GM23338 (cell line): ENCODE measurements at regions not wholly inside any gene's neighbourhood (a gene's known extent, or its start where the extent isn't known, plus 50 kb on each side); places are given as distances from the start of the nearest gene placed in this dataset.

ENCODE experiments used
- ATAC-seq: fragments of 200-7000 bp; cut with Tn5 transposase; 3 replicates; pipeline ENCODE4 v1.9.1; 2020
- DNase-seq: peaks from one replicate; pipeline ENCODE4 v3.0.0-alpha.2; 2015; ENCODE audit warnings: low spot score
- H2AFZ ChIP-seq: fragments of 200-600 bp; sonication (generic); 2 replicates; pipeline ENCODE4 v1.8.0; 2016; ENCODE audit warnings: antibody characterized with exemption, mild to moderate bottlenecking, moderate library complexity
- H3F3A ChIP-seq: fragments of 200-600 bp; sonication (generic); replicated peaks from 2 replicates; pipeline ENCODE4 v1.8.0; 2017; ENCODE audit warnings: antibody characterized with exemption, mixed run types, low read depth
- H3K27ac ChIP-seq: fragments of 200-600 bp; sonication (generic); 2 replicates; pipeline ENCODE4 v1.6.1; 2016; ENCODE audit warnings: low read depth
- H3K27me3 ChIP-seq: fragments of 200-600 bp; sonication (generic); 2 replicates; pipeline ENCODE4 v1.8.0; 2016; ENCODE audit warnings: mild to moderate bottlenecking, mixed run types, moderate library complexity; ENCODE audit not compliant: insufficient read depth
- H3K36me3 ChIP-seq: fragments of 200-600 bp; sonication (generic); 2 replicates; pipeline ENCODE4 v1.8.0; 2016; ENCODE audit warnings: mild to moderate bottlenecking; ENCODE audit not compliant: insufficient read depth
- H3K4me1 ChIP-seq: fragments of 200-600 bp; sonication (generic); 2 replicates; pipeline ENCODE4 v1.8.0; 2016; ENCODE audit warnings: mild to moderate bottlenecking, moderate library complexity; ENCODE audit not compliant: insufficient read depth
- H3K4me2 ChIP-seq: fragments of 200-600 bp; sonication (generic); 2 replicates; pipeline ENCODE4 v1.7.1; 2017; ENCODE audit warnings: mixed run types
- H3K4me3 ChIP-seq: fragments of 200-600 bp; sonication (generic); 2 replicates; pipeline ENCODE4 v1.6.1; 2016; ENCODE audit warnings: mixed run types
- H3K79me2 ChIP-seq: fragments of 200-600 bp; sonication (generic); replicated peaks from 2 replicates; pipeline ENCODE4 v1.8.0; 2017; ENCODE audit warnings: mild to moderate bottlenecking; ENCODE audit not compliant: insufficient read depth
- H3K9me2 ChIP-seq: fragments of 200-600 bp; sonication (generic); 2 replicates; pipeline ENCODE4 v1.8.0; 2017; ENCODE audit not compliant: insufficient read depth
- H4K20me1 ChIP-seq: fragments of 200-600 bp; sonication (generic); replicated peaks from 2 replicates; pipeline ENCODE4 v1.8.0; 2017; ENCODE audit warnings: mild to moderate bottlenecking; ENCODE audit not compliant: insufficient read depth
- H3K27ac Mint-ChIP-seq: 2 replicates; pipeline ENCODE4 v1.8.0; 2020; ENCODE audit warnings: inconsistent platforms, mild to moderate bottlenecking, moderate library complexity, mixed read lengths
- H3K27me3 Mint-ChIP-seq: 3 replicates; pipeline ENCODE4 v1.8.0; 2022; ENCODE audit warnings: low read depth, mild to moderate bottlenecking, moderate library complexity, mixed read lengths, inconsistent platforms; ENCODE audit not compliant: insufficient read depth, poor library complexity
- H3K36me3 Mint-ChIP-seq: 3 replicates; pipeline ENCODE4 v1.8.0; 2021; ENCODE audit warnings: low read depth, mild to moderate bottlenecking, inconsistent platforms, moderate library complexity, mixed read lengths
- H3K4me1 Mint-ChIP-seq: 3 replicates; pipeline ENCODE4 v1.8.0; 2020; ENCODE audit warnings: mild to moderate bottlenecking, inconsistent platforms, mixed read lengths
- H3K4me3 Mint-ChIP-seq: 3 replicates; pipeline ENCODE4 v1.8.0; 2021; ENCODE audit warnings: moderate library complexity, mild to moderate bottlenecking, inconsistent platforms, mixed read lengths
- H3K9me3 Mint-ChIP-seq: 3 replicates; pipeline ENCODE4 v1.8.0; 2020; ENCODE audit warnings: moderate library complexity, mild to moderate bottlenecking, inconsistent platforms, mixed read lengths
- CREB1 ChIP-seq: fragments of 250-450 bp; sonication (Bioruptor Pico); IDR thresholded peaks from 2 replicates; pipeline ENCODE4 v1.5.0; 2020; ENCODE audit warnings: low read depth, mild to moderate bottlenecking, moderate library complexity
- EZH2 ChIP-seq: fragments of 200-600 bp; sonication (generic); IDR thresholded peaks from one replicate; pipeline ENCODE4 v1.8.0; 2017; ENCODE audit warnings: antibody characterized with exemption, mild to moderate bottlenecking, low read depth; ENCODE audit not compliant: unreplicated experiment
- JUNB ChIP-seq: IDR thresholded peaks from one replicate; pipeline ENCODE4 v1.6.1; 2016; ENCODE audit warnings: antibody characterized with exemption; ENCODE audit not compliant: unreplicated experiment
- POLR2AphosphoS5 ChIP-seq: IDR thresholded peaks from 2 replicates; pipeline ENCODE4 v1.6.1; 2016; ENCODE audit warnings: antibody characterized with exemption, low read depth
- ZNF114 ChIP-seq: fragments of 250-450 bp; sonication (Bioruptor Pico); IDR thresholded peaks from 2 replicates; pipeline ENCODE4 v1.5.0; 2020; ENCODE audit warnings: mild to moderate bottlenecking, moderate library complexity
- TF ChIP-seq, protein P1 (sequence below), 2 experiments: fragments of 200-600 bp in 1 of 2; sonication (generic) in 1 of 2; conservative IDR thresholded peaks; 2 replicates each; pipeline versions ENCODE4 v1.5.1 to v1.6.1; 2016 to 2017; ENCODE audit warnings: antibody characterized with exemption in 2 of 2, low read depth in 2 of 2, mild to moderate bottlenecking in 2 of 2, moderate library complexity in 1 of 2
- TF ChIP-seq, protein P2 (sequence below): IDR thresholded peaks from 2 replicates; pipeline ENCODE4 v1.6.1; 2016; ENCODE audit warnings: antibody characterized with exemption
- TF ChIP-seq, protein P3 (sequence below): IDR thresholded peaks from one replicate; pipeline ENCODE4 v1.6.1; 2018; ENCODE audit warnings: antibody characterized with exemption; ENCODE audit not compliant: unreplicated experiment

DNA sequence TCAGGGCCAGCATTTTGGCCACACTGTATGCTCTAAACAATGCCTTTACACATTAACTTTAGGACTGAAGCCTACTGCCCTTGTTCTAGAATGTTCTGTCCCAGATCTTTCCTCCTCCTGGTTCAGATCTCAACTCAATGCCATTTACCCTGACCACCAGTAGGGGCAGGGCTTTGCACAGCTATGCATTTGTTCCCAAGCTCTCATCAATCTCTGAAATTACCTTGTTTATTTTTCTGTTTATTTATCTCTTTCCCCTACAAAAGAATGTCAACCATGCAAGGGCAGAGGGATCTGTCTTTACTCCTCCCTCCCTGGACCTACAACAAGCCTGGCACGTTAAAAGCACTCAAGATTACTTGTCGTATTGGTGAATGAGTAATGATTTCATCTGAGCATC is 612.9 kb downstream of the BNC2 start:
- no peaks in the 10 kb centered on the region for H4K20me1 ChIP-seq
- H3K4me3 ChIP-seq, result no peak overlapping the region
- no peaks in the 10 kb centered on the region for H3K9me3 Mint-ChIP-seq
- TF ChIP-seq, protein P1, sequence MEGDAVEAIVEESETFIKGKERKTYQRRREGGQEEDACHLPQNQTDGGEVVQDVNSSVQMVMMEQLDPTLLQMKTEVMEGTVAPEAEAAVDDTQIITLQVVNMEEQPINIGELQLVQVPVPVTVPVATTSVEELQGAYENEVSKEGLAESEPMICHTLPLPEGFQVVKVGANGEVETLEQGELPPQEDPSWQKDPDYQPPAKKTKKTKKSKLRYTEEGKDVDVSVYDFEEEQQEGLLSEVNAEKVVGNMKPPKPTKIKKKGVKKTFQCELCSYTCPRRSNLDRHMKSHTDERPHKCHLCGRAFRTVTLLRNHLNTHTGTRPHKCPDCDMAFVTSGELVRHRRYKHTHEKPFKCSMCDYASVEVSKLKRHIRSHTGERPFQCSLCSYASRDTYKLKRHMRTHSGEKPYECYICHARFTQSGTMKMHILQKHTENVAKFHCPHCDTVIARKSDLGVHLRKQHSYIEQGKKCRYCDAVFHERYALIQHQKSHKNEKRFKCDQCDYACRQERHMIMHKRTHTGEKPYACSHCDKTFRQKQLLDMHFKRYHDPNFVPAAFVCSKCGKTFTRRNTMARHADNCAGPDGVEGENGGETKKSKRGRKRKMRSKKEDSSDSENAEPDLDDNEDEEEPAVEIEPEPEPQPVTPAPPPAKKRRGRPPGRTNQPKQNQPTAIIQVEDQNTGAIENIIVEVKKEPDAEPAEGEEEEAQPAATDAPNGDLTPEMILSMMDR (conservative IDR thresholded peaks at IDR 0.05; ENCODE audit: low read depth in 2 of 2), result peak; percentile 61 to 62
- TF ChIP-seq JUNB, result no peak
- H3K4me3 Mint-ChIP-seq, result no peak overlapping the region
- no peaks in the 10 kb centered on the region for H3F3A ChIP-seq
- H3K36me3 ChIP-seq, result no peaks in the 10 kb centered on the region
- no peaks in the 10 kb centered on the region for H3K36me3 Mint-ChIP-seq
- H3K27me3 ChIP-seq, result no peaks in the 10 kb centered on the region
- H3K4me1 Mint-ChIP-seq, result peaks cover 26% of the 10 kb centered on the region
- H3K27me3 Mint-ChIP-seq, result peaks cover 9% of the 10 kb centered on the region
- H3K27ac Mint-ChIP-seq, result no peak overlapping the region
- no peaks in the 10 kb centered on the region for H3K79me2 ChIP-seq
- H3K4me2 ChIP-seq, result no peak overlapping the region
- DNase-seq (peak; percentile 28), ATAC-seq (peak; percentile 53)
- H3K27ac ChIP-seq, result no peak overlapping the region
- no peak overlapping the region for H2AFZ ChIP-seq
- peaks cover 9% of the 10 kb centered on the region for H3K4me1 ChIP-seq
- no peaks in the 10 kb centered on the region for H3K9me2 ChIP-seq

DNA sequence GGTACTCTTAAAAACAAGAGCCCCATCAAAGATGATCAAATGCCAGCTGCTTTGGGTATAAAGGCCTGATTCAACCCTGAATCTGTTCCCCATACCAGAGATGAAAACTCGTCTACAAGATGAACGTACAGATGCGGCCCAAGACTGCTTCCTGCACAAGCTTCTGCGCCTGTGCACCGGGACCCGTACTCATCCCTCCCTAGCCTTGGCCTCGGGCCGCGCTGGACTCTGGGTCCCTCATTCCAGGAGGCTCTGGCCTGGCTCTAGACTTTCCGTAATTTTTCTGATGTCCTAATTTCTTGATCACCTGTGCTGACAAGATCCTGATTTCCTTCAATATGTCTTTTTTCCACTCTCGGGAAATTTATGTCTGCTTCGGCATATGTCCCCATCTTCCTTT is 612.3 kb downstream of the BNC2 start:
- no peaks in the 10 kb centered on the region for H4K20me1 ChIP-seq
- no peak overlapping the region for H3K4me2 ChIP-seq
- TF ChIP-seq, protein P2, sequence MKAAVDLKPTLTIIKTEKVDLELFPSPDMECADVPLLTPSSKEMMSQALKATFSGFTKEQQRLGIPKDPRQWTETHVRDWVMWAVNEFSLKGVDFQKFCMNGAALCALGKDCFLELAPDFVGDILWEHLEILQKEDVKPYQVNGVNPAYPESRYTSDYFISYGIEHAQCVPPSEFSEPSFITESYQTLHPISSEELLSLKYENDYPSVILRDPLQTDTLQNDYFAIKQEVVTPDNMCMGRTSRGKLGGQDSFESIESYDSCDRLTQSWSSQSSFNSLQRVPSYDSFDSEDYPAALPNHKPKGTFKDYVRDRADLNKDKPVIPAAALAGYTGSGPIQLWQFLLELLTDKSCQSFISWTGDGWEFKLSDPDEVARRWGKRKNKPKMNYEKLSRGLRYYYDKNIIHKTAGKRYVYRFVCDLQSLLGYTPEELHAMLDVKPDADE, result no peak
- TF ChIP-seq CREB1 (CRISPR knock-in tag), result no peak
- TF ChIP-seq POLR2AphosphoS5, result no peak
- no peak for TF ChIP-seq ZNF114
- no peak for TF ChIP-seq EZH2
- TF ChIP-seq, protein P3, sequence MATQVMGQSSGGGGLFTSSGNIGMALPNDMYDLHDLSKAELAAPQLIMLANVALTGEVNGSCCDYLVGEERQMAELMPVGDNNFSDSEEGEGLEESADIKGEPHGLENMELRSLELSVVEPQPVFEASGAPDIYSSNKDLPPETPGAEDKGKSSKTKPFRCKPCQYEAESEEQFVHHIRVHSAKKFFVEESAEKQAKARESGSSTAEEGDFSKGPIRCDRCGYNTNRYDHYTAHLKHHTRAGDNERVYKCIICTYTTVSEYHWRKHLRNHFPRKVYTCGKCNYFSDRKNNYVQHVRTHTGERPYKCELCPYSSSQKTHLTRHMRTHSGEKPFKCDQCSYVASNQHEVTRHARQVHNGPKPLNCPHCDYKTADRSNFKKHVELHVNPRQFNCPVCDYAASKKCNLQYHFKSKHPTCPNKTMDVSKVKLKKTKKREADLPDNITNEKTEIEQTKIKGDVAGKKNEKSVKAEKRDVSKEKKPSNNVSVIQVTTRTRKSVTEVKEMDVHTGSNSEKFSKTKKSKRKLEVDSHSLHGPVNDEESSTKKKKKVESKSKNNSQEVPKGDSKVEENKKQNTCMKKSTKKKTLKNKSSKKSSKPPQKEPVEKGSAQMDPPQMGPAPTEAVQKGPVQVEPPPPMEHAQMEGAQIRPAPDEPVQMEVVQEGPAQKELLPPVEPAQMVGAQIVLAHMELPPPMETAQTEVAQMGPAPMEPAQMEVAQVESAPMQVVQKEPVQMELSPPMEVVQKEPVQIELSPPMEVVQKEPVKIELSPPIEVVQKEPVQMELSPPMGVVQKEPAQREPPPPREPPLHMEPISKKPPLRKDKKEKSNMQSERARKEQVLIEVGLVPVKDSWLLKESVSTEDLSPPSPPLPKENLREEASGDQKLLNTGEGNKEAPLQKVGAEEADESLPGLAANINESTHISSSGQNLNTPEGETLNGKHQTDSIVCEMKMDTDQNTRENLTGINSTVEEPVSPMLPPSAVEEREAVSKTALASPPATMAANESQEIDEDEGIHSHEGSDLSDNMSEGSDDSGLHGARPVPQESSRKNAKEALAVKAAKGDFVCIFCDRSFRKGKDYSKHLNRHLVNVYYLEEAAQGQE, result no peak
- H3K36me3 ChIP-seq, result no peaks in the 10 kb centered on the region
- H3K36me3 Mint-ChIP-seq, result no peaks in the 10 kb centered on the region
- H3K4me1 ChIP-seq, result peaks cover 4% of the 10 kb centered on the region; the same call in 1 of the 2 replicates
- H3K4me3 ChIP-seq, result no peak overlapping the region
- no peak overlapping the region for H3K4me3 Mint-ChIP-seq
- no peaks in the 10 kb centered on the region for H3F3A ChIP-seq
- H3K27ac ChIP-seq, result no peak overlapping the region
- H3K9me3 Mint-ChIP-seq, result no peaks in the 10 kb centered on the region
- DNase-seq, result no peak
- no peak for ATAC-seq
- peaks cover 9% of the 10 kb centered on the region for H3K27me3 Mint-ChIP-seq
- H3K27ac Mint-ChIP-seq, result no peak overlapping the region
- H3K79me2 ChIP-seq, result no peaks in the 10 kb centered on the region
- no peaks in the 10 kb centered on the region for H3K27me3 ChIP-seq
- H3K4me1 Mint-ChIP-seq, result peaks cover 25% of the 10 kb centered on the region
- no peaks in the 10 kb centered on the region for H3K9me2 ChIP-seq
- no peak overlapping the region for H2AFZ ChIP-seq
